ENCODE measurements at regions not wholly inside any gene's neighbourhood (a gene's known extent, or its start where the extent isn't known, plus 50 kb on each side); places are given as distances from the start of the nearest gene placed in this dataset.
A peak's percentile ranks its signal among the peaks of the same experiment; 100 is the strongest.

- TF ChIP-seq ZC3H10 (CRISPR knock-in tag; IDR thresholded peaks at IDR 0.05) (no peak), POU6F1 (CRISPR knock-in tag; IDR thresholded peaks at IDR 0.05; ENCODE audit: borderline replicate concordance, low read depth) (no peak), BACH2 (CRISPR knock-in tag; IDR thresholded peaks at IDR 0.05; ENCODE audit: borderline replicate concordance) (no peak), ZNF565 (CRISPR knock-in tag; conservative IDR thresholded peaks at IDR 0.05; ENCODE audit: low read depth) (no peak), GLIS3 (CRISPR knock-in tag; IDR thresholded peaks at IDR 0.05) (no peak)
- ATAC-seq: no peak
These were observed 251.2 kb downstream of the CSNK1G3 start for GRCh38 chr5:123763201-123763600.

GRCh38 chr5:123756816-123757215 is 244.8 kb downstream of the CSNK1G3 start:
- ATAC-seq: no peak
- TF ChIP-seq GLIS3 (CRISPR knock-in tag; IDR thresholded peaks at IDR 0.05) (no peak), ISL1 (CRISPR knock-in tag; IDR thresholded peaks at IDR 0.05) (peak; percentile 50), ARNTL (CRISPR knock-in tag; IDR thresholded peaks at IDR 0.05; ENCODE audit: borderline replicate concordance, low read depth) (no peak), PPARA (CRISPR knock-in tag; IDR thresholded peaks at IDR 0.05; ENCODE audit: borderline replicate concordance) (no peak), ZNF565 (CRISPR knock-in tag; conservative IDR thresholded peaks at IDR 0.05; ENCODE audit: low read depth) (no peak), ZNF8 (CRISPR knock-in tag; IDR thresholded peaks at IDR 0.05) (no peak)
- TF ChIP-seq, protein P1, sequence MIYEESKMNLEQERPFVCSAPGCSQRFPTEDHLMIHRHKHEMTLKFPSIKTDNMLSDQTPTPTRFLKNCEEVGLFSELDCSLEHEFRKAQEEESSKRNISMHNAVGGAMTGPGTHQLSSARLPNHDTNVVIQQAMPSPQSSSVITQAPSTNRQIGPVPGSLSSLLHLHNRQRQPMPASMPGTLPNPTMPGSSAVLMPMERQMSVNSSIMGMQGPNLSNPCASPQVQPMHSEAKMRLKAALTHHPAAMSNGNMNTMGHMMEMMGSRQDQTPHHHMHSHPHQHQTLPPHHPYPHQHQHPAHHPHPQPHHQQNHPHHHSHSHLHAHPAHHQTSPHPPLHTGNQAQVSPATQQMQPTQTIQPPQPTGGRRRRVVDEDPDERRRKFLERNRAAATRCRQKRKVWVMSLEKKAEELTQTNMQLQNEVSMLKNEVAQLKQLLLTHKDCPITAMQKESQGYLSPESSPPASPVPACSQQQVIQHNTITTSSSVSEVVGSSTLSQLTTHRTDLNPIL (CRISPR knock-in tag; IDR thresholded peaks at IDR 0.05; ENCODE audit: low read depth): no peak

- TF ChIP-seq ARNTL (CRISPR knock-in tag; IDR thresholded peaks at IDR 0.05; ENCODE audit: borderline replicate concordance, low read depth): no peak
- no peak for TF ChIP-seq TCF4 (CRISPR knock-in tag; IDR thresholded peaks at IDR 0.05; ENCODE audit: borderline replicate concordance)
- no peak for TF ChIP-seq CSDC2 (CRISPR knock-in tag; IDR thresholded peaks at IDR 0.05)
- TF ChIP-seq ZC3H10 (CRISPR knock-in tag; IDR thresholded peaks at IDR 0.05): no peak
- no peak for TF ChIP-seq ZNF8 (CRISPR knock-in tag; IDR thresholded peaks at IDR 0.05)
- TF ChIP-seq ISL1 (CRISPR knock-in tag; IDR thresholded peaks at IDR 0.05): no peak
- TF ChIP-seq CSRNP3 (CRISPR knock-in tag; IDR thresholded peaks at IDR 0.05): no peak
- no peak for TF ChIP-seq PPARA (CRISPR knock-in tag; IDR thresholded peaks at IDR 0.05; ENCODE audit: borderline replicate concordance)
- no peak for TF ChIP-seq ESRRG (CRISPR knock-in tag; IDR thresholded peaks at IDR 0.05)
- no peak for TF ChIP-seq POU6F1 (CRISPR knock-in tag; IDR thresholded peaks at IDR 0.05; ENCODE audit: borderline replicate concordance, low read depth)
- TF ChIP-seq, protein P1 (CRISPR knock-in tag; IDR thresholded peaks at IDR 0.05; ENCODE audit: low read depth): no peak
- no peak for TF ChIP-seq SNAI2 (CRISPR knock-in tag; IDR thresholded peaks at IDR 0.05)
- no peak for TF ChIP-seq BACH2 (CRISPR knock-in tag; IDR thresholded peaks at IDR 0.05; ENCODE audit: borderline replicate concordance)
- TF ChIP-seq ZNF565 (CRISPR knock-in tag; conservative IDR thresholded peaks at IDR 0.05; ENCODE audit: low read depth): no peak
- TF ChIP-seq ZFP3 (CRISPR knock-in tag; IDR thresholded peaks at IDR 0.05): no peak
- TF ChIP-seq ZFP30 (CRISPR knock-in tag; IDR thresholded peaks at IDR 0.05): no peak
- TF ChIP-seq RARB (CRISPR knock-in tag; IDR thresholded peaks at IDR 0.05): no peak
- TF ChIP-seq TOX (CRISPR knock-in tag; IDR thresholded peaks at IDR 0.05; ENCODE audit: borderline replicate concordance): no peak
- ATAC-seq: peak; percentile 40
These were observed 244.3 kb downstream of the CSNK1G3 start for GRCh38 chr5:123756318-123756665.

DNA sequence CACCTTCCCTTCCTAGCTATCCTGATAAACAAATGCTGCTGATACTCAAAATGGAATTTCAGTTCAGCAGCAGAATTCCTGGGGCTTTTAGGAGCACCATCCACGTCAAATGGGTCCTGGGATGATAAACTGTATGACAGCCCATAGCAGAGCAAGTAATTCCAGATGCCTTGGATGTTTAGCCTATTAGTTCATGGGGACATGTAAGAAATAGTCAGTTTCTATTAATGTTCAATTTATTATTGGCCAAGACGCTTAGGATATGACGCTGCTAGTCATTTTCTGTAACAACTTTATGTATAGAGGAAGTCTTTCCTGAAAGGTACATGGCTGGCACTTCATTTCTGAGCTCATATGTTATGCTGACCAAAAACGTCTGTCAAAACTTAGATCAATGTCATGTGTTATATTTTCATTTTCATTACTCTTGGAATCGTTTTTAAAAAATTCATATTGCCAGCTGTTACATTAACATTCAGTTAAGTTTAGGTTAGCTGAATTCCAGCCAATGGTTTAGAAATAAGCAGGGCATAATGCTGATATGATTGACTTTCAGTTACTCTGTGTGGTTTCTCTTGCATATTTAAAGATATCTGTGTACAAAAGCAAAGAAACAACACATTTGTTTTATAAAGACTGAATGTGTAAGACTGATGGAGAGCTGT is 243.8 kb downstream of the CSNK1G3 start:
- peak; percentile 90 for ATAC-seq
- peak; percentile 96 for TF ChIP-seq ISL1 (CRISPR knock-in tag; IDR thresholded peaks at IDR 0.05)
- TF ChIP-seq ZNF8 (CRISPR knock-in tag; IDR thresholded peaks at IDR 0.05): no peak
- no peak for TF ChIP-seq TCF4 (CRISPR knock-in tag; IDR thresholded peaks at IDR 0.05; ENCODE audit: borderline replicate concordance)
- no peak for TF ChIP-seq BACH2 (CRISPR knock-in tag; IDR thresholded peaks at IDR 0.05; ENCODE audit: borderline replicate concordance)
- no peak for TF ChIP-seq POU6F1 (CRISPR knock-in tag; IDR thresholded peaks at IDR 0.05; ENCODE audit: borderline replicate concordance, low read depth)
- TF ChIP-seq ZNF70 (CRISPR knock-in tag; IDR thresholded peaks at IDR 0.05): no peak
- TF ChIP-seq GLIS3 (CRISPR knock-in tag; IDR thresholded peaks at IDR 0.05): no peak
- no peak for TF ChIP-seq ARNTL (CRISPR knock-in tag; IDR thresholded peaks at IDR 0.05; ENCODE audit: borderline replicate concordance, low read depth)
- TF ChIP-seq ZNF565 (CRISPR knock-in tag; conservative IDR thresholded peaks at IDR 0.05; ENCODE audit: low read depth): no peak
- TF ChIP-seq, protein P1 (CRISPR knock-in tag; IDR thresholded peaks at IDR 0.05; ENCODE audit: low read depth): peak; percentile 96
- no peak for TF ChIP-seq SNAI2 (CRISPR knock-in tag; IDR thresholded peaks at IDR 0.05)
- no peak for TF ChIP-seq ESRRG (CRISPR knock-in tag; IDR thresholded peaks at IDR 0.05)
- TF ChIP-seq ZFP3 (CRISPR knock-in tag; IDR thresholded peaks at IDR 0.05): no peak
- no peak for TF ChIP-seq ZC3H10 (CRISPR knock-in tag; IDR thresholded peaks at IDR 0.05)
- no peak for TF ChIP-seq RARB (CRISPR knock-in tag; IDR thresholded peaks at IDR 0.05)
- peak; percentile 42; the same call in 1 of the 2 replicates for TF ChIP-seq CSRNP3 (CRISPR knock-in tag; IDR thresholded peaks at IDR 0.05)
